GM12891 (cell line): ENCODE measurements at regions not wholly inside any gene's neighbourhood (a gene's known extent, or its start where the extent isn't known, plus 50 kb on each side); places are given as distances from the start of the nearest gene placed in this dataset.

Source experiments
- PAX5 ChIP-seq: IDR thresholded peaks from 2 replicates; pipeline ENCODE4 v1.6.1; 2011; ENCODE audit warnings: low read length, moderate library complexity, mild to moderate bottlenecking; ENCODE audit not compliant: insufficient read depth, severe bottlenecking
- POLR2A ChIP-seq: IDR thresholded peaks from 2 replicates; pipeline ENCODE4 v1.6.1; 2011; ENCODE audit warnings: low read depth, low read length, control low read depth
- POLR2AphosphoS5 ChIP-seq: IDR thresholded peaks from 2 replicates; pipeline ENCODE4 v1.6.1; 2011; ENCODE audit warnings: low read depth, low read length, control low read depth
- POU2F2 ChIP-seq: IDR thresholded peaks from 2 replicates; pipeline ENCODE4 v1.6.1; 2011; ENCODE audit warnings: low read depth, mild to moderate bottlenecking, control low read depth, low read length, moderate library complexity
- SPI1 ChIP-seq: IDR thresholded peaks from 2 replicates; pipeline ENCODE4 v1.6.1; 2011; ENCODE audit warnings: low read depth, low read length, control low read depth
- TAF1 ChIP-seq: IDR thresholded peaks from 2 replicates; pipeline ENCODE4 v1.6.1; 2011; ENCODE audit warnings: low read depth, low read length, control low read depth

- TF ChIP-seq POLR2AphosphoS5 (no peak), TAF1 (no peak), POLR2A (no peak), PAX5 (no peak), SPI1 (no peak), POU2F2 (no peak)
Measured at GRCh38 chr9:12965303-12965702, 190.5 kb downstream of the LURAP1L start.
